ENCODE measurements at regions not wholly inside any gene's neighbourhood (a gene's known extent, or its start where the extent isn't known, plus 50 kb on each side); places are given as distances from the start of the nearest gene placed in this dataset.

DNA sequence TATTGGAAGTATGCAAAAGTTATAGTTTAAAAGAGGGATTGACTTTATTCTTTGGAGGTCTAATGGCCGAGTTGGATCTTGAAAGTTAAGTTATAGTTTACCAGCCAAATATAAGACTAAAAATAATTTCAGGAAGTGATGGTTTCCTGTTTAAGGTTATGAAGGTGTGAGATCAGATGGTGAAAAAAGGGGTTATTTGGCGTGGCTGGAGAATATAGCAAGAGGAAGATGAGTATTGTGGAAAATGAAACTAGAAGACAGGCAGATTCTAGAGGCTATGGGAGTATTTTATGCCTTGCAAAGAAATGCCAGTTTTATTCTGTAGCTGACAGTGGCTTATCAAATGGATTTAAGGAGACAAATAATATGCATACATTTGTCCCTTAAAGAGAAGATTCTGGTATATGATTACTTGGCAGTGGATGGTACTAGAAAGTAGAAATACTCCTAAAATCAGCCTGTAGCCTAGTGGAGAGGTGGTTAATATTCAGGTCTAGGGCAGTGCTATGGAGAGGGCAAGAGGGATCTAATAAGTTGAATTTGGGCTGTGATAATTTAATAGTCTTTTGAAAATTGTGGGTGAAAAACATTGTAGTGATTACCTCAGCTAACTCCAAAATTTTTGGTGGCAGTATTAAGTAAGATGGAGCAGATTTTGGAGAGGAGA is 1091.8 kb upstream of the ATXN7L3B start:
- H3K27ac ChIP-seq (ENCODE audit: low read depth, low read length), result no peak overlapping the region
- H3K23ac ChIP-seq (ENCODE audit: insufficient read length), result no peak overlapping the region
- no peak overlapping the region for H3K4ac ChIP-seq (replicated peaks; ENCODE audit: insufficient read length, low read depth, low read length)
- no peaks in the 10 kb centered on the region for H3K27me3 ChIP-seq (replicated peaks in 1 of 4; ENCODE audit: control insufficient read depth in 3 of 4, extremely low read depth in 1 of 4, insufficient read depth in 3 of 4, low read length in 3 of 4)
- H3K18ac ChIP-seq (ENCODE audit: extremely low read depth, low read length), result no peak overlapping the region
- H3K9me3 ChIP-seq (ENCODE audit: insufficient read depth in 2 of 2, low read depth in 1 of 2, low read length in 1 of 2), result no peaks in the 10 kb centered on the region
- no peaks in the 10 kb centered on the region for H3K36me3 ChIP-seq (ENCODE audit: control insufficient read depth in 2 of 4, insufficient read depth in 4 of 4, low read length in 3 of 4)
- WGBS, 2 experiments (ENCODE audit: extremely low coverage in 1 of 2, insufficient coverage in 1 of 2, insufficient read length in 1 of 2, insufficient replicate concordance in 2 of 2, low coverage in 1 of 2, low lambda C conversion rate in 2 of 2, missing lambda C conversion rate in 1 of 2), result 93 to 100% methylated on average over 1 to 2 of the region's 2 CpGs
- no peak for DNase-seq (ENCODE audit: low read depth in 1 of 2, low spot score in 2 of 2)
- ChIA-PET CTCF (ENCODE audit: partially characterized antibody) (no interaction called here), POLR2A (ENCODE audit: partially characterized antibody) (no interaction called here)
- H3K79me2 ChIP-seq (ENCODE audit: control insufficient read depth in 1 of 2, insufficient read depth in 2 of 2, low read length in 2 of 2), result no peaks in the 10 kb centered on the region
- H3K14ac ChIP-seq (ENCODE audit: insufficient read length), result no peak overlapping the region
- no peaks in the 10 kb centered on the region for H3K4me1 ChIP-seq (replicated peaks in 1 of 4; ENCODE audit: control insufficient read depth in 3 of 4, insufficient read depth in 4 of 4, low read length in 3 of 4)
- H2BK15ac ChIP-seq (ENCODE audit: low read length), result no peak overlapping the region
- H3K4me3 ChIP-seq (ENCODE audit: extremely low read depth in 1 of 4, insufficient read depth in 2 of 4, low read depth in 3 of 4, low read length in 4 of 4), result no peak overlapping the region
- H4K20me1 ChIP-seq (replicated peaks in 1 of 2; ENCODE audit: control insufficient read depth in 1 of 2, insufficient read depth in 2 of 2, low read length in 2 of 2), result peaks cover 0 to 2% of the 10 kb centered on the region in 2 experiments
- no peaks in the 10 kb centered on the region for H3K79me1 ChIP-seq (ENCODE audit: low read depth, low read length)
- no peak overlapping the region for H4K91ac ChIP-seq (replicated peaks; ENCODE audit: insufficient read length, low read length)
- no peak overlapping the region for H2BK12ac ChIP-seq (ENCODE audit: low read depth, low read length)
- no peak overlapping the region for H3K9ac ChIP-seq (replicated peaks in 1 of 4; ENCODE audit: extremely low read depth in 1 of 4, low read depth in 3 of 4, low read length in 3 of 4)
- H3K56ac ChIP-seq (replicated peaks; ENCODE audit: insufficient read length, low read depth, low read length), result no peak overlapping the region
- no peak overlapping the region for H2BK20ac ChIP-seq (ENCODE audit: low read length)
- no peak overlapping the region for H2AFZ ChIP-seq (ENCODE audit: low read length)
- H3K23me2 ChIP-seq (ENCODE audit: low read depth, low read length), result peaks cover 2% of the 10 kb centered on the region; the same call in 1 of the 2 replicates
- no peak overlapping the region for H4K8ac ChIP-seq (ENCODE audit: extremely low read depth, insufficient read depth, low read length)
- no peak overlapping the region for H2BK5ac ChIP-seq (ENCODE audit: low read depth, low read length)
- no peak overlapping the region for H4K5ac ChIP-seq (ENCODE audit: insufficient read length, low read depth, low read length)
- no peak overlapping the region for H2AK5ac ChIP-seq (ENCODE audit: low read depth, low read length)
- H2BK120ac ChIP-seq (replicated peaks; ENCODE audit: low read depth, low read length), result no peak overlapping the region
- no peak overlapping the region for H3K4me2 ChIP-seq (ENCODE audit: insufficient read depth in 1 of 2, low read depth in 2 of 2, low read length in 2 of 2)
- no peak for FAIRE-seq

Measured in H1 (cell line).